GM21786 (cell line): ENCODE measurements at regions not wholly inside any gene's neighbourhood (a gene's known extent, or its start where the extent isn't known, plus 50 kb on each side); places are given as distances from the start of the nearest gene placed in this dataset.
"Not testable (repeated sequence)": the region's sequence is repeated elsewhere in the genome, so short reads cannot be mapped to it uniquely, and the experiment has no call there.

Source experiments
- ATAC-seq: cut with Tn5 transposase; IDR thresholded peaks from one replicate; pipeline ENCODE4 v1.9.1; 2021; ENCODE audit not compliant: unreplicated experiment

GRCh38 chr7:81296726-81297125 is 377.9 kb upstream of the SEMA3C start:
- ATAC-seq = no peak

GRCh38 chr7:81294897-81295515 is 376.2 kb upstream of the SEMA3C start:
- ATAC-seq = no peak

GRCh38 chr7:81293806-81294205 is 375.0 kb upstream of the SEMA3C start:
- ATAC-seq = no peak

GRCh38 chr7:81286754-81287153 is 367.9 kb upstream of the SEMA3C start:
- not testable (repeated sequence) for ATAC-seq

GRCh38 chr7:81285142-81285871 is 366.5 kb upstream of the SEMA3C start:
- ATAC-seq = no peak

- ATAC-seq = no peak
These were observed 365.7 kb upstream of the SEMA3C start for GRCh38 chr7:81284576-81284975.

GRCh38 chr7:81280531-81280930 is 361.7 kb upstream of the SEMA3C start:
- no peak for ATAC-seq

- ATAC-seq = no peak
These were observed 358.8 kb upstream of the SEMA3C start for GRCh38 chr7:81277691-81278090.

GRCh38 chr7:81273601-81274397 is 354.9 kb upstream of the SEMA3C start:
- ATAC-seq = no peak

- no peak for ATAC-seq
These were observed 353.3 kb upstream of the SEMA3C start for GRCh38 chr7:81272176-81272575.

GRCh38 chr7:81268551-81268950 is 349.7 kb upstream of the SEMA3C start:
- no peak for ATAC-seq

- no peak for ATAC-seq
These were observed 348.7 kb upstream of the SEMA3C start for GRCh38 chr7:81267508-81267907.

GRCh38 chr7:81264116-81264515 is 345.3 kb upstream of the SEMA3C start:
- no peak for ATAC-seq

- ATAC-seq = no peak
These were observed 341.3 kb upstream of the SEMA3C start for GRCh38 chr7:81260152-81260551.

GRCh38 chr7:81256991-81257390 is 338.1 kb upstream of the SEMA3C start:
- ATAC-seq = no peak

- ATAC-seq = no peak
These were observed 329.6 kb upstream of the SEMA3C start for GRCh38 chr7:81248420-81248819.

- not testable (repeated sequence) for ATAC-seq
These were observed 328.5 kb upstream of the SEMA3C start for GRCh38 chr7:81247364-81247763.

GRCh38 chr7:81245353-81245752 is 326.5 kb upstream of the SEMA3C start:
- ATAC-seq = no peak

- ATAC-seq = no peak
These were observed 325.4 kb upstream of the SEMA3C start for GRCh38 chr7:81244224-81244623.

- no peak for ATAC-seq
These were observed 317.7 kb upstream of the SEMA3C start for GRCh38 chr7:81236560-81236959.

GRCh38 chr7:81235997-81236396 is 317.1 kb upstream of the SEMA3C start:
- no peak for ATAC-seq

GRCh38 chr7:81234896-81235295 is 316.0 kb upstream of the SEMA3C start:
- no peak for ATAC-seq
